ENCODE measurements at regions not wholly inside any gene's neighbourhood (a gene's known extent, or its start where the extent isn't known, plus 50 kb on each side); places are given as distances from the start of the nearest gene placed in this dataset.

GRCh38 chr3:118550556-118550955, 484.1 kb downstream of the IGSF11 start:
- no peak for DNase-seq

DNA sequence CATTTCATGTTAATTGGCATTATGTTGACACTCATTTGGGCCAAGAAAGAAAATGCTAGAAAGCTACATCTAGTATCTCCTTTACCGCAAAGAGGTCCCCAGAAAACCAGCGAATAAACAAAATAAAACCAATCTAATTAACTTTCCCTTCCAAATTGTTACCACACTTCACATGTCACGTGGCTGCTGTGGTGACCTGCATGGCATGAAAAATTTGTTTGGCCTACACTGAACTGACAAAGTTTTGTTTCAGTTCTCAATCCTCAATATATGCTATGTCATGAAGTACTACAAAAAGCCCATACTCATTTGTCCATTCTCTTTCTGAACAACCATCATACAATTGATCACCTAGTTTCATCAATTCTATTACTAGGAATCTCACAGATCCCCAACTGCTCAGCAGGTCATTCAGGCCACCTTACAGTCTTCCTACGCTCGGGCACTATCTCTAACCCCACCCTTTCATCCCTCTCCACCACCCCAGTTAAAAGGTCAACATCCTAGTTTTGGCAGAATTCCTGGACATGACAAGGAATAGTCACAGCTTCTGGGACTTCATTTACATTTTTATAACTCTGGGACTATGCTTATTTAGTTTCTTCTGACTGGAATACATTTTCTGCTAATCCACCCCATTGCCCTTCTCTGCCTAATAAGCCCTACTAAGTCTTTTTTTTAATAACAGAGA, 480.4 kb downstream of the IGSF11 start:
- no peak for DNase-seq

- DNase-seq, result no peak
Observed at GRCh38 chr3:118556983-118557382, 477.7 kb downstream of the IGSF11 start.

DNA sequence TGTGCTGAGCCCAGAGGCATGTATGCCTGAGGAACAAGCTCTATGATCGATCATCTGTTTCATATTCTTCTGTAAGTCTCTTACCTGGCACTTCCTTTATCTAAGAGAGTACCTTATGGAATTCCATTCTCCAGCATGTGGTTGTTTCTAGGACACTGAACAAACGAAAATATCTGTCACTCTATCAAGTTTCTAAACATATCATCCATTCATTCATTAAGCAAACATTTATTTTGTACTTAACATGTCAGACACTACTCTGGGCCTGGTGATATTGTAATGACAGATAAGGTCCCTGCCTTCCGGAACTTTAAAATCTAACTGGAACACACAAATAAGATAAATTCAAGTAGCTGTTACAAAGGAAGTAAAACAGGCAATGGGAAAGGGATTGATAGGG, 477.1 kb downstream of the IGSF11 start:
- no peak for DNase-seq

DNA sequence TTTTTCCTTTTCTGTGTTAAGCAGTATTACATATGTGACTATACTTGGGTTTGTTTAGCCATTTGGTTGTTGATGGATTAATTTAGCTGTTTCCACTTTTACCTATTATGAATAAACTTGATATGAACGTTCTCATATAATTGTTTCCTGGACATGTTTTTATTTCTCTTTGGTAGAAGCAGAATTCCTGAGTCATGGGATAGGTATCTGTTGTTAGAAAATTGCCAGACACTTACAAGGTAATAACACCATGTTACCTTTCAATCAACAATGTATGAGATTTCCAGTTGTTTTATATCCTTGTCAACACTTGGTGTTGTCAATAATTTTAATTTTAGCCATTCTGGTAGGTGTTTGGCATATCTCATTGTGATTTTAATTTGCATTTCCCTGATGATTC, 475.4 kb downstream of the IGSF11 start:
- no peak for DNase-seq

- no peak for DNase-seq
Observed at GRCh38 chr3:118564800-118565199, 469.8 kb downstream of the IGSF11 start.

- DNase-seq, result no peak
Observed at GRCh38 chr3:118573912-118574311, 460.7 kb downstream of the IGSF11 start.

DNA sequence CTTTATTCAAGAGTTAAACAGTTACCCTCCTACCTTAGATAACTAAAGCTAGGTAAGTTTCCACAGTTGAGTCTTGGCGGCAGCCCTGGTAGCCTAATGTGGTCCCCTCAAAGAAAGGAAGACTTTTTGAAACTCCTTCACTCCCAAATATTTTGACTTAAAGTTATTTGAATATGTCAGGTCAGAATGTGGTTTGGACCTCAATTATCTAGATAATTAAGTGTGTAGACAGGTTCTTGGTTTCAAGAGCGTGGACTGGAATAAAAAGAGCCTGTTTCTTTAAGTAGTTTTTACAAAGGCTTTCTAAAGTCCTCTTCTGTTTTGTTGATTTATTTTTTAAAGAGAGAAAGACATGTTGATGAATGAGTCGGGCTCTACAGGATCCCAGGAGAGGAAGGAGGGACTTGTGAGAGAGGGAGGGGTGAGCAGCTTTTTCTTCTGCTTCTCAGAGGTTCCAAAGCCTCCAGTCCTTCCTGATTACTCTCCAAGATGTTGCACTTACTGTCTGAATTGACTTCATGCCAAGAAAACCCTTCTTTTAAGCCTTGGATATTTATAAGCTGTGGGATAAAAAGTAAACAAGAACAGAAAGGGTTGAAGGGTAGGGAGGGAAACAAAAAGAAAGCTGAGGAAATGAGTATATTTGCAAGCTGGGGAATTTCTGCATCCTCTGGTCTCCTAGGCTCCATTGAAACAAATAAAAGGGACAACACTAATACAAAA, 457.4 kb downstream of the IGSF11 start:
- DNase-seq, result no peak

GRCh38 chr3:118578559-118578958, 456.1 kb downstream of the IGSF11 start:
- no peak for DNase-seq

DNA sequence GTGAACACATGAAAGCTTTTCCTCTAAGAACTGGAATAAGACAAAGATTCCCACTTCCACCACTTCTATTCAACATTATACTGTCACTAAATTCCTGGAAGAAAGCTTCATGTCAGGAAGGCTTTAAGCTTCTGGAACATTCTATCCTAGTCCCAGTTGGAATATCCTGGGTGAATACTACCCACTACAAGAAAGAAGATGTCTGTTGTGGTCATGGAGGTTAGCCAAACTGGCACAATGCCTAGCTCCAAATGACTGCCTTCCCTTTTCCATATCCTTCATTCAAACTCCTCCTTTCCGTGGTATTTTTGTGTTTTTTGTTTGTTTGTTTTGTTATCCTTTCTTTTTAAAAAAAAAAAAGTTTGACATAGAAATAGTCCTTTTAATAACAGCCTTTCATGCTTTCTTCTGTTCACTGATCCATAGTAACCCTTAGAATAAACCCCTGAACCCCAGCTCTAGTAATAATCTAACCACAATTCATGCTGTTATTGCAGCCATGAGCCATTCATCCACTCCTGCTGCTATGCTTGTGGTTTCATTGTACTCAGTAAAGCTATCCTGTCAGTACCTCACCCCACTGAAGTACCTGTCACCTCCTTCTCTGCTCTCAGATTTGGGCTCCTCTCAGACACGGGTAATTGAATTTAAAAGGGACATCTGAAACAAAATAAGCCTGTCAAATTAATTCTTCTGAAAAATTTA, 447.5 kb downstream of the IGSF11 start:
- no peak for DNase-seq

DNA sequence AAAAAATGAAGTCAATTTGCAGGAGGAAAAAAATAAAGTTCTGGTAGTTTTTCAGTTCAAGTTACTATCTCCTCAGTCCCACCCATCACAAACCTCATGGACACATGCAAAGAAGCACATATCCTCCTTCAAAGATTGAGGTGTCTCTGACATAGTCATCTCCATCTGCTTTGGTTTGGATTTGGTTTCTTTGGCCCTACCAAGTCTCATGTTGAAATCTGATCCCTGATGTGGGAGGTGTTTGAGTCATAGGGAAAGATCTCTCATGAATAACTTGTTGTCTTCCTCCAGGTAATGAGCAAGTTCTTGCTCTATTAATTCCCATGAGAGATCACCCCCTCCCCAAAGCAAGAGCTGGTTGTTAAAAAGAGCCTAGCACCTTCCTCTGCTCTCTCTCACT, 446.8 kb downstream of the IGSF11 start:
- no peak for DNase-seq

GRCh38 chr3:118593277-118593670, 441.4 kb downstream of the IGSF11 start:
- DNase-seq, result no peak

DNA sequence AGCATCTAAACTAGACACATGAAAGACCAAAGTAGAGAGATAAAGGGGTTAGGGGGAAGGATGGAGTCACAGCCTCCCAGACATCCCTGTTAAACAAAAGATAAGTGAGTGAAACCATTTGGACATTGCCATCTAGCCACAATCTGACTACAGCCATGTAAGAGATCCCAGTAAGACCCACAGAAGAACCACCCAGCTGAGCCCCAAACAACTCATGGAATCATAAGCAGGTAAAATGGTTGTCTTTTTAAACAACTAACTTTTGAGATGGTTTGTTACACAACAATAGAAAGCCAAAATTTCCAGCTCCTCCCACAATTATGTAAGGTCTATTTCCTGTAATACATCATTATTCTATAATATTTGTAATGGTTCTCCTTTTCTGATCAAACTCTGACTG, 437.5 kb downstream of the IGSF11 start:
- no peak for DNase-seq

- no peak for DNase-seq
Observed at GRCh38 chr3:118607915-118608820, 426.5 kb downstream of the IGSF11 start.

- DNase-seq, result no peak
Observed at GRCh38 chr3:118618247-118619040, 416.2 kb downstream of the IGSF11 start.

GRCh38 chr3:118626453-118626852, 408.2 kb downstream of the IGSF11 start:
- DNase-seq, result no peak

GRCh38 chr3:118628704-118629341, 405.8 kb downstream of the IGSF11 start:
- peak; percentile 48 for DNase-seq

DNA sequence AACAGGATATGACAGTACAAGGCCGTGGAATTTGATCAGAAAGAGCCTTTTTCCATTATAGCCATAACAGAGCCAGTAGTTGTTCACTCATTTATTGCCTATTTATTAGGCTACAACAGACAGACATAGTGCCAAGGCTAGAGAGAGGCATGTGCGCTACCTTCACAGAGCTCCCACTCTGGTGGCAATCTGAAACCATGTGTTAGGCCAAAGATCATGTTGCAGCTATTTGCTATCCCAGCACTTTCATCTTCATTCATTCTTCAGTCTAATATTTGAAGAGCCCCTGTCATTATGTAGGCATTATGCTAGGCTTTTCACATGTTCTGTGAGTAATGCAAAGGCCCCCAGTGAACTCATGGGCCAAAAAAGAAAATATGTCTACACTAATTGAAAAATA, 404.8 kb downstream of the IGSF11 start:
- no peak for DNase-seq

DNA sequence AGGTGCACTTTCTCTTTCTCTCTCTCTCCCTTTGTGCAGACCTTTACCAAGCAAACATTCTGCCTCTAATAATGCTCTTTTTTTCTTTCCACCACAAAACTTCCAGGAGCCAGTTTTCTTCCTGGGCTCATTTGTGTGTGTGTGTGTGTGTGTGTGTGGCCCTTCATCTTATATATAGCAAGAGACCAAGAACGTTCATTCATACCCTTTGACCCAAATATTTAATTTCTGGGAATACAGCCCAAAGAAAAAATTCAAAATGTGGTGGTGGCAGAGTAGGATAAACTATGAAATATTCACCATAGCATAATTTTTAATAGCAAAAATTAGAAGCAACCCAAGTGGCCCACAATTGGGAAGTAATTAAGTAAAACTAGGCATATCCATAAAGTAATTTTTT, 398.9 kb downstream of the IGSF11 start:
- DNase-seq, result no peak

DNA sequence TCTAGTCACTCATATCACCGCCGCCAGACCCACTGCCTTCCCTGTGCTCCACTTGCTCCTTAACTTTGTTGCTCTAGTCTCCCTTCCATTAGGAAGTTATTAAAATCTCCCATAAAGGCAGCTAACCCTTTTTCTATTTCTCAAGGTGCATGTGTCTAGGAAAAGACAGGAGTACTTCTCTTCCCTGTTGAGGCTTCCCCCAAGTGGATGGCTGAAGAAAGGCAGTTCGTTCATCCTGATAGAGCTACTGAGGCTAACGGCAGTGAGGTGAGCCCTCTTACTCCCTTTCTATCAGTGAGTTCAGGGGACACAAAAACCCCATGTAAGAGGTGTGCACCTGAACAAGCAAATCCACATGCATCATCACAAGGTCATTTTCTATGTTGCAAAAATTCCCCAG, 397.8 kb downstream of the IGSF11 start:
- DNase-seq, result peak; percentile 1

DNA sequence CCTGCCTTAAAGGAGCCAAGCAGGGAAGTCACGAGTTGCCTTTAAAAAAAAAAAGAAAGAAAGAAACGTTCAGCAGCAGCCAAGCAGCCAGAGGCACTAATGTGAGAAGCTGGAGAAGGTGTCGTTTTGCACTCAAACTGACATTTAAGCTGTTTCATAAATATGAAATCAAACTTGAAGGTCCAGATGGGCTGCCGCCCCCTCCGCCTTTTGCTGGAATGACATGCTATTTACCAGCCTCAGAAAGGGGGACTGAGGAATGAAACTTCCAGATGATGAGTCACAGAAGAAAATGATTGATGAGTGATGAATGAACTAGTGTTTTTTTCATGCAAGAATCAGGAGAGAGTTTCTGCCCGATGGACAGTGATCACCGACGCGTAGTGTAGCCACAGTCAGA, 396.8 kb downstream of the IGSF11 start:
- DNase-seq, result no peak

GRCh38 chr3:118641608-118642007, 393.0 kb downstream of the IGSF11 start:
- no peak for DNase-seq
